ENCODE measurements at regions not wholly inside any gene's neighbourhood (a gene's known extent, or its start where the extent isn't known, plus 50 kb on each side); places are given as distances from the start of the nearest gene placed in this dataset.

GRCh38 chr12:5204831-5205230 lies 161.2 kb downstream of the KCNA5 start:
- TF ChIP-seq ZNF274 (IDR thresholded peaks at IDR 0.05; ENCODE audit: low read depth, low read length) (no peak), SUZ12 (IDR thresholded peaks at IDR 0.05; ENCODE audit: extremely low read depth, insufficient read depth, insufficient read length) (no peak), YY1 (IDR thresholded peaks at IDR 0.05; ENCODE audit: insufficient read depth, insufficient read length) (no peak)
